NCI-H2171 treated with DMSO at 0.1 percent for 48 hours (cell line): ENCODE measurements at regions not wholly inside any gene's neighbourhood (a gene's known extent, or its start where the extent isn't known, plus 50 kb on each side); places are given as distances from the start of the nearest gene placed in this dataset.

ENCODE experiments used
- DNase-seq: peaks from one replicate; lab custom pipeline; 2025; lab: John Stamatoyannopoulos, UW

- no peak for DNase-seq
These were observed 133.6 kb downstream of the SH3BGRL2 start for GRCh38 chr6:79764747-79765146.

DNA sequence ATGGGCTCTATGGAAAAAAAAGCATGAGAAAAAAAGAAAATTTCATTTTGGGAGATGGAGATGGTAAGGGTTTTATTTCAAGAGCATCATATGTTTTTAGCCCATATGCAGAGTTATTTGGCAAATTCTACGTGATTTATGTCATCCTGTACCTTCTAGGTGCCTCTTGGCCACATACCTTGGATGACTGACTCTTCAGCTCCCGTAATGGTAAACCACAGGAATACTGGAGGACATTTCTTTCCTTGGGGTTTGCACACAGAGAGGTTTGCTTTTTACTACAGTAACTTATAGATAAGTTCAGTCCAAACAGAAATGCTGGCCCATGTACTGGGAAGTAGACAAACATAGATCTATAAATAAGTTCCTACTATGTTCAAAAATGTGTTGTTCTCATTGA lies 132.2 kb downstream of the SH3BGRL2 start:
- DNase-seq = no peak

DNA sequence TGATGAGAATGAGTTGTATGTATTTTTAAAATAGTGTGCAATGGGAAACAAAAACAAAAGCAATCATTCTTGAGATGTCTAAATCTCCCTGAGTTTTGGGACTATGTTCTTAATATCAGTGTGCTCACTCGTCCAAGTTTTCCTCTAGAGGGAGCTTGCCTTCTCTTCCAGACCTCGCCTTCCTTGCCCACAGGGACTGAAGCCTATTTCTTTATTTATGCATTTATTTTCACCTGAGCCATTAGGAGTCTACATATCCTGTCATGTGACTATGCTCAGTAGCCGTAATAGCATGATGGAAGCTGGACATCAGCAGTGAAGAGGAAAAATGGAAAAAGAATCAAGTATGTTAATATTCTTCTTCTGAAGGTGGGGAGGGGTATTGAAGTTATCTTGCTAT lies 131.2 kb downstream of the SH3BGRL2 start:
- no peak for DNase-seq

DNA sequence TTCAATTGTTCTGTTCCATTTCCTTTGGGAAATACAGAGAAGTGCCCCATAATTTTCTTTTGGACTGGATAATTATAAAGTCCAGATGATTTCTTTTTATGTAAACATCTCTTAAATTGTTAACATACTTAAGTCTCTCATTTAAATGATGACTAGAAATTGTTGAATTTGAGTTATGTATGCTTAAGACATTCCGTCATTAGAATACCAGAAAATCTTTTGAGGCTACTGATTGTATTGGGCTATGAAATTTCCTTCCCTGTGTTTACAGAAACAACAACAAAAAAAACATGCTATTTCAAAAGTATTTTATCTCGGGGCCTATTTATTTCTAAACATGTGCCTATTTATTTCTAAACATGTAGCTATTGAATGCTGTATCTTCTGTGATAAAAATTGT lies 125.4 kb downstream of the SH3BGRL2 start:
- no peak for DNase-seq

GRCh38 chr6:79755967-79756366 lies 124.8 kb downstream of the SH3BGRL2 start:
- no peak for DNase-seq
